Stimulated activated naive CD4-positive, alpha-beta T cell treated with Interleukin-2 at 50 U/mL for 16 hours (primary cell): ENCODE measurements at regions not wholly inside any gene's neighbourhood (a gene's known extent, or its start where the extent isn't known, plus 50 kb on each side); places are given as distances from the start of the nearest gene placed in this dataset.

ENCODE experiments used
- DNase-seq: peaks from one replicate; lab custom pipeline; 2025; lab: John Stamatoyannopoulos, UW

DNA sequence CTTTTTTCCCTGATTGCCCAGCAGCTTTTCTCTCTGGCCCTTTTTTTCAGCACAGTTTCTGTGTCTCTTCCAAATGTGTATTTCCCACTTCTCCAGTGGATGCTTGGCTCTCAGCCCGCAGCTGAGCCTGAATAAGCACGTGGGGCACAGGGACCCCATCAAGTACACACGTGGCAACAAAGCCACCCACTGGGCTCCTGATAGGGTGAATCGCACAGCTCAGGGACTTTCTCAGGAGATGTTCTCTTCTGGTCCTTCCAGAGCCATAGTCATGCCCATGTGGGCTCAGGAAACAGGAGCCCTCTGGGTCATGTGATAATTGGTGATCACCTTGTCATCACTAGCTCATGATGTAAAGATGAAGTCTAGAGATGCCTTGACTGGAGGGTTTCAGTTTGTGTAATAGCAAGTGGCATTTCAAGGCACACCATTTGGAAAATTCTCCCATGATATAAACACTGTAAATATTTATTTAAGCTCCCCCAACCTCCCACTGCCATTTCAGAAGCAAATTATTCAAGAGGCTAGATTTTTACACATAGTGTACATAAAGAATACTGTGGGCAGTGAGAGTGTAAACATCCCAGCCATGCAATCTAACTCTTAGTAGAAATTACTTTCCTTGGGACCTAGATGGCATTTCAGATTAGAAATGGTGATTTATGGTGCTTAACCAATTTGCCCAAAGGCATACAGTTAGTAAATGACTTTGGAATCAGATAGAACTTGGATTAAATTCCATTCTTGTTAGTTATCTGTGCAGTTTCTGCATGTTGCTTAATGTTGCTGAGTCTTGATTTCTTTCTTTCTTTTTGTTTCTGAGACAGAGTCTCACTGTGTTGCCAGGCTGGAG lies 597.5 kb downstream of the SLC4A3 start:
- DNase-seq = no peak

GRCh38 chr2:220226076-220226475 lies 598.6 kb downstream of the SLC4A3 start:
- DNase-seq = no peak

GRCh38 chr2:220226546-220226945 lies 599.1 kb downstream of the SLC4A3 start:
- DNase-seq = no peak

DNA sequence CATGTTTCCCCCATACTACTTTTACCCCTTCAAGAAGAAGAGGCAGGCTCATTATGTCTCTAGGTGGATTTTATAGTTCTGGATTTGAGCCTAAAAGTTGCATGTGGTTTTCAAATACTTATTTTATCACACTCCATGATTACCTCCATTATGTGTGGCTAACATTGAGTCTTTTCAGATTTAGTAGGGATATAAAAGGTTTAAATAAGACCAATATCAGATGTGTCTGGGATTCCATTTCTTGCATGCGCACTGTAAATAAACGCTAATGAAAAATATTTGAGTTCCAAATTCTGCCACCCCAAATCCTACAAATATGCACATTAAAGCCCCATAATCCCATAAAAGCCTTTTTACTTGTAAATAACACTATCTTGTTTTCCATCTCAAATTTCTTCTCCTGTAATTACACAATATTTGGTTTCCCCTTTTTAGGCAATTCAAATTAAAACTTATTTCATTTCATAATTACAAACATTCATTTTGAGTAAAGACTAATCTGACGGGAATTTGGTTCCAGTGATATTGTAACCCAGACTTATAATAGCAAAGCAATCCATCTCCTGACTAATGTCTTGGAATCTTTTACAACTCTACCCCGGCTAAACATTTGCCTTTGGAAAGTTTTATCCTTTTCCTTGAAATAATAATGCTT lies 600.0 kb downstream of the SLC4A3 start:
- DNase-seq = no peak

DNA sequence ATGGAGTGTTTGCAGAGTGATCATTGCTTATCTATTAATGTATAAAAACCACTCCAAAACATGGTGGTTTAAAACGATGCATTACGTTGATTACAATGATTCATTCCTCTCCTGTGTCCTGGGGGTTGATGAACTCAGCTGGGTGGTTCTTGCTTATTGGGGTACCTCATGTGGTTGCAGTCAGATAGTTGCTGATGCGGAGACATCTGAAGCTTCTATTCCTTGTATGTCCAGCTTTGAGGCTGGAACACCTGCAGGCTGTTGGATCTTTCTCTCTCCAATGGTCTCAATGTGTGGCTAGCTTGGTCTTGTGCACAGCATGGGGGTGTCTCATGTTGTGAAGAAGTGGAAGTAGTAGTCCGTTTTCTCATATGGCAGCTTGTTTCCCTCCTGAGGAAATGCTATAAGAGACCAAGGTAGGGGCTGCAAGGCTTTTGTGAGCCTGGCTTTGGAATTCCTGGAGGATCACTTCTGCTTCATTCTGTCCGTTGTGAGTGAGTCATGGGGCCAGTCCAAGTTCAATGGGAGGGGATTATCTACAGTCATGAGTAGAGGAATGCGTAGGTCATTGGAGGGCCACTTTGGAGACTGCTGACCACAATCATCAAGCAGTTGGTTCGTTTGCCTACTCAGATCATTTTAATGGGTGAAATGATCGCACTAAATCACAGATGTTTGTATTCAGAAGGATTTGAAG lies 601.0 kb downstream of the SLC4A3 start:
- no peak for DNase-seq

DNA sequence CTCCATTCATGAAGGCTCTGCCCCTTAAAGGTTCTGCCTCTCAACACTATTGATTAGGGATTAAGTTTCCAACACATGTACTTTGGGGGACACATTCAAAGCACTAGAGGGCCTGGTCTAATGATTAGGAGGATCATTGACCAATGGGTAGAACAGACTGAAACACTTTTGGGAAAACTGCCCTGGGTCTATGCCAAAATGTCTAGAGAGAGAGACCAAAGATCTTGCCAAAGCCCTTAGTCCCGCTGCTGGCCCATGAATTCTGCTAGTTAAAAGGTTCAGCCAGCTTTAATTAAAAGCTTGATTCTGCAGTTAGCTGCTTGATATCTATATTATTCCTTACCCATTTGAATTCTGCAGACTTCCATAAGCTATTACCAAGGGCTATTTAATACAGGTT lies 613.2 kb downstream of the SLC4A3 start:
- no peak for DNase-seq

DNA sequence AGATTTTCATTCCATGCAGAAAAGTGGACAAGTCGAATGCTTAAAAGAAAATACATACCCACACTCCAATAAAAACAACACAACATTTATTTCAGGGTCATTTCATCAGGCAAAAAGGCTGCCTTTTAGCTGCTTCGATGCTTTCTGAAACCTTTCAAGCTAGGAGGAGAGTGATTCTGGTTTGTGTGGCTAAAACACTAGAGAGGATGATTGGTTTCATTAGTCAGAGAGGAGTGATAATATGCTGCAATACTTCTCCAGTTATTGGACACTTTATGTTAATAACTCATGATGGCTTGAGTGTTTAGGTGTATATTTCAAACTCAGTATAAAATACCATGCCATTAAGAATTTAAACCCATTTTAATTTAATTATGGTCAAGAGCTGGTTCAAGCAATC lies 614.0 kb downstream of the SLC4A3 start:
- DNase-seq = no peak

DNA sequence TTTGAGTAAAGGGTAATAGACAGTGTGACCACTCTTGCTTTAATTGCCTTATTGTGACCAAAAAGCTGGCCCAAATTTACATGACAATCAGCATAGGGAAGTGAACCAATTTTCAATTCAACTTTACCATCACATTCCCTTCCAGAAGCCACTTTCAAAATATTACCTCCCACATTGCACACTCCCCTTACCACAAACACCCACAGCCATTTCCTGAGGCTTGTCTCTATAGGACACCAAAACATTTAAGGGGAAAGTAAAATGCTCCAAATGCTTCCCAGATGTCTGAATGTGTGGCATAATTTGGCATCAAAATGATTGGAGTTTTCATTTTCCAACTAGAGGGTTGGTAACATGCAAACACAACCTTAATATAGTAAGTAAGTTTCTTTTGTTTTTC lies 616.1 kb downstream of the SLC4A3 start:
- no peak for DNase-seq

DNA sequence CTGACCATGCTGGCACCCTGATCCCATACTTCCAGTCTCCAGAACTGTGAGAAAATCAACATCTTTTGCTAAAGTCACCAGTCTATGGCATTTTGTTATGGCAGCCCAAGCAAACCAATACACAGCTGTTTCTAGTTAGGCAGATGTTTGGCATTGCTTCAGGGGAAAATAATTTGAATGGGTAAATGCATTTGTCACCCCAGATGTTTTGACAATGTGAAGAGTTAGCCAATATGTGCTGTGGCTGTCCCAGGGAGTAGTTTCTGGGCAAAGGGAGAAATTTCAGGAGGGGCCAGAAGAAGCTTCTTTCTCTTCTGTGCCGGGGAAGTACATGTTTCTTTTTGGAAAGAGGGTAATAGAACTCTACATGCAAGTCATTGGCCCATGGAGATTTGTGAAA lies 619.0 kb downstream of the SLC4A3 start:
- no peak for DNase-seq

- no peak for DNase-seq
These were observed 620.3 kb downstream of the SLC4A3 start for GRCh38 chr2:220247588-220248350.

DNA sequence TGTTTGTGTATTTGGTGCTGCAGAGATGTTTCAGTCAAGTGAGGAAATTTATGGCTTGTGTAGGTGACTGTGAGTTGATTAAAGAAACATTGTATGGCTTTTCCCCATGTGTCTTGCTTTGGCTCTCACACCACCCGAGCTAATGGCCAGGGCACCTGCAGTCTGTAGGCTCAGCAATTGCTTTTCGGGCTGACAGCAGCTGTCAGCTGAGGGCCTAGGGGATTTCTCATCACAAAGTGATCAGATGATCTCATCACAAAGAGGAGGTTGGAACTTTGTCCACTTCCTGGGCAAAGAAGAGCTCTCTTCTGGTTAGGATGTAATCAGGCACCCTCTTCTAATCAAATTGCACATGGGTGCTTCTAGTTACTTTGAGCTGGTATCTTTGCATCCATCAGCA lies 632.2 kb downstream of the SLC4A3 start:
- DNase-seq = no peak

GRCh38 chr2:220263300-220263699 lies 635.9 kb downstream of the SLC4A3 start:
- DNase-seq = no peak

DNA sequence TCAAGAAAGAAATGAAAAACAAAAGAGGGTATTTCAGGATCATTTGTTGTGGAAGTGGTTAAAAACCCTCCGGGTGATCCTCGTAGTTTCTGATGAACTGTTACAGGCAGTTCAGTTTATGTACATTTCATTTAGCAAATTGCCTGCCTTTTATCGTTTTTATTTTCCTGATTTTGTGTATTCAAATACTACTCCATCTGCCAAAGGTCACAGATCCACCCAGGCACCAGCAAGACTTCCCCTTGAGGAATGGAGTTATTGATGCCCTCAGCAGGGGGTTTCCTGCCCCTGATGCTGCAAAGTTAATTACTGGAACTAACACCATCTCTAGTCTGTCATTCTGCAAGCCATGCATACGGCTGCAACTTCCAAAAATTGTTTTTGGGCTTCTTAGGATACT lies 641.9 kb downstream of the SLC4A3 start:
- no peak for DNase-seq

- no peak for DNase-seq
These were observed 643.1 kb downstream of the SLC4A3 start for GRCh38 chr2:220270481-220271070.

- no peak for DNase-seq
These were observed 645.2 kb downstream of the SLC4A3 start for GRCh38 chr2:220272656-220273055.

- DNase-seq = no peak
These were observed 645.7 kb downstream of the SLC4A3 start for GRCh38 chr2:220273082-220273481.

DNA sequence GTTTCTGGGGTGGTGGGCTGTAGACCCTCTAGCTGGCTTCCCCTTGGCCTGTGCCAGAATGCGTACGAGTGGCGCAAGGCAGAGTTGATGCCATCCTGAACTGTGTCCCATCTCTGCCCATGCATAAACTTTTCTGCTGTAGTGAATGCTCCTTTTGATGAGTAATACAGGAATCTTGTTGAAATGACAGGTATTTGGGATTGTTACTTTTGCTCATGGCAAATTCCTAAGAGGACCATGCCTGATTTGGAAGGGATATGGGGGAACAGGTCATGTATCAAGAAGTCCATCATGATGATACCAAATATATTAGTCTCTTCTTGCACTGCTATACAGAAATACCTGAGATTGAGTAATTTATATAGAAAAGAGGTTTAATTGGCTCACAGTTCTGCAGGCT lies 648.0 kb downstream of the SLC4A3 start:
- no peak for DNase-seq

DNA sequence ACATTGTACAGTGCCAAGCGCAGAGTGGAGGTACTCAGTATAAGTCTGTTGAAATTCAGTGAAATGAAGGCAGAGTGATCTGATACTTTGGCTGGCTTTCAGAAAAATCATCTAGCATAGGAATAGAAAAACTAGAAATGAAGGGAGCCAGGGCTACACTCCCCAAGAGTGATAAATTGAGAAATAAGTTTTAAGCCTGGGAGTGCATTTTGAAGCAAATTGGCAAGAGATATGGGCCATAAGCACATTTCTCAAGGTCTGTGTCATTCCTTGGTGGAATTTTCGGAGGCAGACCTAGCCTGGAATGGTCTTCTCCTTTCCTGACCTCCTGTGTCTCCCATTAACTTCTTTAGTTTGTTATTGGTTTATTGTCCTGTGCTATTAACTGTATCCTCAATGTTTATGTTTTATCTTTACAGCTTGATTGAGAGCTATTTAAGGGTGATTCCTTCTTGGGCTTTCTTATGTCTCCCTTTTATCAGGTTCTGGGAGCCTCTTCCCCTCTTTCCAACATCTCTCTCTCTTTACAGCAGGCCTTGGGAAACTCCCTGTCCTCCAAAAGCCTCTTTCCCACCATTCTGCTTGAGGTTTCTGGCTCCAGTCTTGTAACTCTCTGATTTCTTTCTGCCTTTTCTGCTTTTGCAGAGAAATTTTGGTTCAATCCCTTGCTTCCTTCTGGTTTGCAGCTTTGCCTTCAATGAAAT lies 649.5 kb downstream of the SLC4A3 start:
- DNase-seq = no peak

DNA sequence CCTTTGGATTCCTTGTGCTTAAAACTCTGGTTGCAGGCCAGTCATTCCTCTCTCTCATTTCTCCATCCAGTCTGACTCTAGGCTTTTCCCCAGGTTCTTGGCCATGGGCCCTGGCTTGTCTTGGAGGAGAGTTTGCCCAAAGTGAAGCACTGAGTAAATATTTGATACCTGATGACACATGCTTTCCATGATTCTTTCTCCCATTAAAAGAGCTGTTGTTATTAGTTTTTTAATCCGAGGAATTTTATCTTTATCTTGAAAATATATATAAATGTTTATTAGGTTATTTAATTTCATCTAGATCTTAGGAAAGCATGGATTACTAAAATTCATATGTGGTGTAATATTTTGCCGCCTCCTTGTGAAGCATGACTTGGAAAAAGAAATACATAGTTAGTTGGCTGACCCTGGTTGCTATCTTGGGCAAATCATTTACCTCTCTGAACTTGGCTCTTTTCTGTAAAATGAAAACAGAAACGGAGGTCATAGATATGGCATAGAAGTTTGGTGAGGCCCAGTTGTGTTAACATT lies 650.1 kb downstream of the SLC4A3 start:
- no peak for DNase-seq

DNA sequence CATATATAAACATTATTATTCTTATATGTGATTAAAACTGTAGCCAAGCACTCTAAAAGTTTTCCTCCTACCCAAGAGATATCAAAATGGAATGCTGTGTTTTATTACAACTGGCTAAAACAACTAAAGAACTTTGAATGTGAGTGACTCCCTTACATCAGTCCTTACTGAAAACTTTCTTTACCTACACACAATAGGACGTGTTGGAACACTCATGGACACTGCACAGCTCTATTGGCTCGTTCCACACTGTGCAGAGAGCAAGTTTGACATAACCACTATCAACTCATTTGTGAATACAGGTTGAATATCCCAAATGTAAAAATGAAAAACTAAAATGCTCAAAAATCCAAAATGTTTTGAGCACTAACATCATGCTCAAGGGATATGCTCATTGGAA lies 650.6 kb downstream of the SLC4A3 start:
- no peak for DNase-seq

DNA sequence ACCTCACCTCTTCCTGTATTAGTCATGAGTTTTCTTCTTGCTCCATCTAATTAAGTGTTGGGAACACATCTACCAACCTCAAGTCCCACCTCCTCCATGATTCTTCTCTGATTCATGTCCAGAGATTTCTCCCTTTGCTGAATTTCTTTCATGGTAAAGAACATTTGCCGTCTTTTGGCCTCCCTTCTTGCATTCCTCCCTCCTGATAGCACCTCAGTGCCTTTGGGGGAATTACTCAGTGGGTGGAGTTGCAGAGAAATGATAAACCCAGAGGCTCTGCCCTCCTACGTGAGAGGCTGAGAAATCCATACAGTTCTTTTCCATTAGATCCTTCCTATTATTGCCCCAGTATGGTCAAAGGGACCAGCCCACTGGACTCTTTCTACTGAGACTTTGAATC lies 651.9 kb downstream of the SLC4A3 start:
- no peak for DNase-seq
